GM18508 (cell line): ENCODE measurements at regions not wholly inside any gene's neighbourhood (a gene's known extent, or its start where the extent isn't known, plus 50 kb on each side); places are given as distances from the start of the nearest gene placed in this dataset.
"Not testable (repeated sequence)": the region's sequence is repeated elsewhere in the genome, so short reads cannot be mapped to it uniquely, and the experiment has no call there.

Source experiments
- ATAC-seq: cut with Tn5 transposase; IDR thresholded peaks from one replicate; pipeline ENCODE4 v1.9.1; 2021; ENCODE audit warnings: moderate number of reproducible peaks; ENCODE audit not compliant: insufficient read depth, unreplicated experiment

- no peak for ATAC-seq
Measured at GRCh38 chr13:84831666-84832657, 949.7 kb upstream of the SLITRK1 start.

GRCh38 chr13:84823528-84823927, 941.3 kb upstream of the SLITRK1 start:
- no peak for ATAC-seq

GRCh38 chr13:84821261-84821660, 939.0 kb upstream of the SLITRK1 start:
- no peak for ATAC-seq

- ATAC-seq = no peak
Measured at GRCh38 chr13:84816567-84817105, 934.4 kb upstream of the SLITRK1 start.

GRCh38 chr13:84812789-84813188, 930.5 kb upstream of the SLITRK1 start:
- ATAC-seq = no peak

- ATAC-seq = no peak
Measured at GRCh38 chr13:84812078-84812477, 929.8 kb upstream of the SLITRK1 start.

GRCh38 chr13:84810781-84811180, 928.5 kb upstream of the SLITRK1 start:
- no peak for ATAC-seq

GRCh38 chr13:84802073-84802472, 919.8 kb upstream of the SLITRK1 start:
- no peak for ATAC-seq

GRCh38 chr13:84784443-84785153, 902.3 kb upstream of the SLITRK1 start:
- ATAC-seq = no peak

GRCh38 chr13:84777316-84777715, 895.0 kb upstream of the SLITRK1 start:
- ATAC-seq = no peak

- no peak for ATAC-seq
Measured at GRCh38 chr13:84776593-84776992, 894.3 kb upstream of the SLITRK1 start.

GRCh38 chr13:84775920-84776319, 893.6 kb upstream of the SLITRK1 start:
- not testable (repeated sequence) for ATAC-seq

GRCh38 chr13:84774111-84774510, 891.8 kb upstream of the SLITRK1 start:
- no peak for ATAC-seq

GRCh38 chr13:84760956-84761355, 878.7 kb upstream of the SLITRK1 start:
- ATAC-seq = no peak

- no peak for ATAC-seq
Measured at GRCh38 chr13:84749126-84749525, 866.9 kb upstream of the SLITRK1 start.

GRCh38 chr13:84745051-84745551, 862.8 kb upstream of the SLITRK1 start:
- no peak for ATAC-seq

GRCh38 chr13:84744203-84744602, 861.9 kb upstream of the SLITRK1 start:
- no peak for ATAC-seq

GRCh38 chr13:84741253-84741652, 859.0 kb upstream of the SLITRK1 start:
- ATAC-seq = no peak

GRCh38 chr13:84739021-84739420, 856.7 kb upstream of the SLITRK1 start:
- no peak for ATAC-seq

- no peak for ATAC-seq
Measured at GRCh38 chr13:84737661-84738060, 855.4 kb upstream of the SLITRK1 start.

GRCh38 chr13:84730376-84730775, 848.1 kb upstream of the SLITRK1 start:
- no peak for ATAC-seq
